ENCODE measurements at regions not wholly inside any gene's neighbourhood (a gene's known extent, or its start where the extent isn't known, plus 50 kb on each side); places are given as distances from the start of the nearest gene placed in this dataset.

GRCh38 chr7:24231493-24231892, 52.5 kb upstream of the NPY start:
- BruUV-seq (replicated peaks), result no TSS peak
- RAD21 ChIA-PET (ENCODE audit: low non-redundant PET in 1 of 2, low total read pairs in 2 of 2, uncharacterized antibody in 2 of 2, unreplicated experiment in 2 of 2), result no interaction called here
- Histone ChIP-seq H3K27ac (ENCODE audit: low read depth, low read length) (no peak overlapping the region), H3K4me1 (ENCODE audit: control insufficient read depth in 1 of 2, insufficient read depth in 2 of 2, low read length in 2 of 2) (no peaks in the 10 kb centered on the region), H3K79me2 (ENCODE audit: insufficient read depth, low read length) (no peaks in the 10 kb centered on the region), H3K4me3 (replicated peaks in 1 of 2; ENCODE audit: low read depth in 1 of 2, low read length in 2 of 2) (no peak overlapping the region), H3K9ac (ENCODE audit: low read length) (no peak overlapping the region), H3K9me2 (ENCODE audit: insufficient read depth) (0 out of 2 replicates have a peak, but pooled peaks cover 3% of the 10 kb centered on the region), H3K9me3 (ENCODE audit: control insufficient read depth in 1 of 2, insufficient read depth in 1 of 2, low read depth in 1 of 2, low read length in 2 of 2) (no peaks in the 10 kb centered on the region), H2AFZ (ENCODE audit: low read depth, low read length, poor library complexity, severe bottlenecking) (no peak overlapping the region), H3K27me3 (ENCODE audit: insufficient read depth, low read length) (peaks cover 3% of the 10 kb centered on the region; the same call in 1 of the 2 replicates), H3K36me3 (ENCODE audit: control insufficient read depth in 1 of 2, insufficient read depth in 2 of 2, low read length in 2 of 2) (no peaks in the 10 kb centered on the region), H3K4me2 (ENCODE audit: low read length) (no peak overlapping the region), H4K20me1 (ENCODE audit: insufficient read depth) (no peaks in the 10 kb centered on the region)
- intact Hi-C loops (cut with micrococcal nuclease), result no loop called here
- ATAC-seq (no peak), DNase-seq (ENCODE audit: low read depth, low spot score) (no peak)
- CTCF ChIA-PET, result no interaction called here
- POLR2A ChIA-PET, result no interaction called here
- no peak for TF ChIP-seq SP1 (IDR thresholded peaks at IDR 0.05; ENCODE audit: low read depth)
- TF ChIP-seq ATF3 (IDR thresholded peaks at IDR 0.05), result no peak
- TF ChIP-seq TCF7L2 (IDR thresholded peaks at IDR 0.05; ENCODE audit: borderline replicate concordance, extremely low read depth, insufficient read depth, insufficient read length), result no peak
- TF ChIP-seq POLR2AphosphoS5 (IDR thresholded peaks at IDR 0.05; ENCODE audit: low read depth, low read length), result no peak
- no peak for TF ChIP-seq YY1 (IDR thresholded peaks at IDR 0.05; ENCODE audit: extremely low read depth, insufficient replicate concordance, low read depth, low read length)
- no peak for TF ChIP-seq RAD21 (IDR thresholded peaks at IDR 0.05; ENCODE audit: low read depth)
- no peak for TF ChIP-seq CTCF (IDR thresholded peaks at IDR 0.05 in 2 of 3, conservative IDR thresholded peaks at IDR 0.05 in 1 of 3; ENCODE audit: borderline replicate concordance in 1 of 3, insufficient read depth in 1 of 3, low read depth in 2 of 3, low read length in 2 of 3)
- no peak for TF ChIP-seq ELF1 (IDR thresholded peaks at IDR 0.05; ENCODE audit: borderline replicate concordance, low read depth)
- TF ChIP-seq, protein P1, sequence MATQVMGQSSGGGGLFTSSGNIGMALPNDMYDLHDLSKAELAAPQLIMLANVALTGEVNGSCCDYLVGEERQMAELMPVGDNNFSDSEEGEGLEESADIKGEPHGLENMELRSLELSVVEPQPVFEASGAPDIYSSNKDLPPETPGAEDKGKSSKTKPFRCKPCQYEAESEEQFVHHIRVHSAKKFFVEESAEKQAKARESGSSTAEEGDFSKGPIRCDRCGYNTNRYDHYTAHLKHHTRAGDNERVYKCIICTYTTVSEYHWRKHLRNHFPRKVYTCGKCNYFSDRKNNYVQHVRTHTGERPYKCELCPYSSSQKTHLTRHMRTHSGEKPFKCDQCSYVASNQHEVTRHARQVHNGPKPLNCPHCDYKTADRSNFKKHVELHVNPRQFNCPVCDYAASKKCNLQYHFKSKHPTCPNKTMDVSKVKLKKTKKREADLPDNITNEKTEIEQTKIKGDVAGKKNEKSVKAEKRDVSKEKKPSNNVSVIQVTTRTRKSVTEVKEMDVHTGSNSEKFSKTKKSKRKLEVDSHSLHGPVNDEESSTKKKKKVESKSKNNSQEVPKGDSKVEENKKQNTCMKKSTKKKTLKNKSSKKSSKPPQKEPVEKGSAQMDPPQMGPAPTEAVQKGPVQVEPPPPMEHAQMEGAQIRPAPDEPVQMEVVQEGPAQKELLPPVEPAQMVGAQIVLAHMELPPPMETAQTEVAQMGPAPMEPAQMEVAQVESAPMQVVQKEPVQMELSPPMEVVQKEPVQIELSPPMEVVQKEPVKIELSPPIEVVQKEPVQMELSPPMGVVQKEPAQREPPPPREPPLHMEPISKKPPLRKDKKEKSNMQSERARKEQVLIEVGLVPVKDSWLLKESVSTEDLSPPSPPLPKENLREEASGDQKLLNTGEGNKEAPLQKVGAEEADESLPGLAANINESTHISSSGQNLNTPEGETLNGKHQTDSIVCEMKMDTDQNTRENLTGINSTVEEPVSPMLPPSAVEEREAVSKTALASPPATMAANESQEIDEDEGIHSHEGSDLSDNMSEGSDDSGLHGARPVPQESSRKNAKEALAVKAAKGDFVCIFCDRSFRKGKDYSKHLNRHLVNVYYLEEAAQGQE (IDR thresholded peaks at IDR 0.05; ENCODE audit: low read depth), result no peak
